ENCODE measurements at regions not wholly inside any gene's neighbourhood (a gene's known extent, or its start where the extent isn't known, plus 50 kb on each side); places are given as distances from the start of the nearest gene placed in this dataset.

GRCh38 chr7:136142583-136142982 is 165.4 kb upstream of the MTPN start:
- no peak for TF ChIP-seq EZH2 (IDR thresholded peaks at IDR 0.05; ENCODE audit: insufficient read depth, poor library complexity, severe bottlenecking)
- no peak for TF ChIP-seq EZH2phosphoT487 (IDR thresholded peaks at IDR 0.05; ENCODE audit: insufficient read depth, low read depth)

Data from GM23248 (cell line).